Activated CD4-positive, alpha-beta T cell treated with anti-CD3 and anti-CD28 coated beads, Interleukin-2, Interleukin-4, amounts not matched to agents 100 ng/mL and 50 ng/mL, durations not matched to agents 16 hours and 8 hours (primary cell): ENCODE measurements at regions not wholly inside any gene's neighbourhood (a gene's known extent, or its start where the extent isn't known, plus 50 kb on each side); places are given as distances from the start of the nearest gene placed in this dataset.
"Not testable (repeated sequence)": the region's sequence is repeated elsewhere in the genome, so short reads cannot be mapped to it uniquely, and the experiment has no call there.

Experiments
- DNase-seq: peaks from one replicate; pipeline ENCODE4 v3.0.0-alpha.2; 2020; ENCODE audit warnings: low spot score

DNA sequence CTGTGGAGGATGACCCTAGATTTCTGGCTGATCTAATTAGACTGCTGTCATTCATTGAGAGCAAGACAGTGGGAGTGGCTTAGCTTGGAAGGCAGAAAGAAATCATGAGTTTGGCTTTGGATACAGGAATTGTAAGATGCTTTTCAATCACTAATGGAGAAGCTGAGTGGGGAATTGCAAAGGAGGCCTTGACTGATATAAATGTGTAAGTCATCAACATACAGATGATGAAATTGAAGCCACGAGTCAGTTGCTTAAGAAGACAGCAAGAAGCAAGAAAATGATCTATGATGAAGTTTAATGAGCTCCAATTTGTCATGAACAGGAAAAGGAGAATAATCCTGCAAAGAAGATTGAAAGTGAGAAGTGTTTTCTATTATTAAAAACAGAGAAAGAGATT, 136.7 kb upstream of the C1QTNF7 start:
- DNase-seq: no peak

DNA sequence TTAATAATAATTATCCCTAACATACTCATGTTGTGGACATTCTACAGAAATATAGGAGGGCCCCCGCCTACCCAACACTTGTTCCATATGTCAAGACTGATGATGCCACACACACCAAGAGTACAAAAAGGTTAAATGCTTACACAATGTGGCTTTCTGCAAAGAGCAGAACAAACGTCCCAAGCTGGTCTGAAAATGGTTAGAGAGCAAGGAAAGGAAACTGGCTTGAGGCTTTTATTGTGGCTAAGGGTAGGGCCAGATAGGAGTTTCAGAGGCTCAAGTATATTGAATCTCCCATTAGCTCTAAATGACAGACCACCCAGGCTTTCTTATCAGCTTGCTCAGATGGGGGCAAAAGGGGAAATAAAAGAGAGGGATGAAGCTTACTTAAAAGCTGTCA, 134.1 kb upstream of the C1QTNF7 start:
- DNase-seq: no peak

- DNase-seq: no peak
Observed at GRCh38 chr4:15294202-15294601, 133.6 kb upstream of the C1QTNF7 start.

GRCh38 chr4:15294832-15295231, 133.0 kb upstream of the C1QTNF7 start:
- no peak for DNase-seq

DNA sequence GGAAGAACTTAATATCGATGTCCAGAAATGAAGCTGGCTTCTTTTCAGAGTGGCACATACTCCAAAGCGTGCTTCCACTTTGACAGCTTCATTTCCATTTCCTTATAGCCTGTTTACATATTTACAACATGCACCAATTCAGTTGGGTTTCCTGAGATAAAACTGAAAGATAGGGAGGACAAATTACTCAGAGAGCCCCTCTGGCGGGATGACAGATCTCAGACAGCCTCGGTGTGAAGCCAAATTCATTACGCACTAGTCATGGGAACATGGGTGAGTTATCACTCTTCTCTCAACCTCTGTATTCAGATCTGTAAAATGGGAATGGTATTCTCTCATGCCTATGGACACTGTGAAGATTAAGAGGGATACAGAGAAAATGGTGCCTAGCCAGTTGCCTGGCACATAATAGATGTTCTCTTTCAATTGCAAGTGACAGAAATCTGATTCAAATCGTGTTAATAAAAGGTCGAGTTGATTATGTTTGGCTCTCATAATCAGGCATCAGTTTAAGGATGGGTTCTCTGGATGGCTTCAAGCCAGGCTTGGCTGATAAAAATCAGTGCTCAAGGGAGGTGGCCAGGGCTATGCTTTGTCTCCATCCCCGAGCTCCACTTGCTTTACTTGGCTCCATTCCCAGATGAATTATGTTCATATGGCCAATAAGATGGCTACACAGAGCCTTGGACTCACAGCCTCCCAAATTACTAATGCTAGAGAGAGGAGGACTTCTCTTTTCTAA, 132.2 kb upstream of the C1QTNF7 start:
- no peak for DNase-seq

DNA sequence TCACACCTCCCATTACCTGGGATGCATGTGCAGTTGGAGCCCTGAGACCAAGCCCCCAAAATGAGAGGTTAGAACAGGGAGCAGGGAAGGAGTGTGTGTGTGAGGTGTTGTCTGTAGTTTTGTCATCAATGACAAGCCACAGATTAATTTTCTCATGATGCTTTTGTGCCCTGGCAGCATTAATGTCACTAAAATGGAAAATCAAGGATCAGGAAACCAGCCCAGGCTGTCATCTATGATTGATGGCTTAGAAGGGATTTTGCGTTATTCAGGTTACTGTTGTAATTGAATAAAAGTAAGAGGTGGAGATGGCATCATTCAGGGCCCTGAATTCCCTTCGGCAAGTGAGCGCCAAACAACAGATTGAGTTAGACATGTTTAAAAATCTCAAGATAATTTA, 130.5 kb upstream of the C1QTNF7 start:
- DNase-seq: no peak

GRCh38 chr4:15299627-15300026, 128.2 kb upstream of the C1QTNF7 start:
- DNase-seq: no peak

DNA sequence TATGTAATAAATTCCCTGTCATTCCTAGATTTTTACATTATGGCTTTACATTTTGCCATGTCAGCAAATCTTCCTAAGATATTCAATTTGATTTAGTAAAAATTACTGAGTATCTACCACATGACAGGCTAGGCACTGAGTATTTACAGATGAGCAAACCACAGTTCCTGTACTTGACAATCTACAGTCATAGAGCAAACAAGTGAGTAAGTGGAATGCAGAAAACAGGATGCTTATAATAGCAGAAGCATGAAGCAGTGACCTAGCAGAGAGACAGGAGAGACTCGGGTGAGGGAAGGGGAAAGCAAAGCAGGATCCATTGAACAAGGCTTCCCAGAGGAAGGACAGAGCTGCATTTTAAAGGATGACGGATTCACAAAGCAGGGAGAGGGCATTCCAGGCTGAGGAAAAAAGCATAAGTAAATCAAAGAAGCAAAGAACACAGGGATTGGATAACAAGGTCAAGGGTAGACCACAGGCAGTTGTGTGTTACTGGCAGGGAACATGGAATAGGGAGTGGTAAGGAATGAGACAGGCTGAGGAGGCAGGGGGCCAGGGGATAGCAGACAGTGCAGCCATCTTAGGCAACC, 124.7 kb upstream of the C1QTNF7 start:
- no peak for DNase-seq

DNA sequence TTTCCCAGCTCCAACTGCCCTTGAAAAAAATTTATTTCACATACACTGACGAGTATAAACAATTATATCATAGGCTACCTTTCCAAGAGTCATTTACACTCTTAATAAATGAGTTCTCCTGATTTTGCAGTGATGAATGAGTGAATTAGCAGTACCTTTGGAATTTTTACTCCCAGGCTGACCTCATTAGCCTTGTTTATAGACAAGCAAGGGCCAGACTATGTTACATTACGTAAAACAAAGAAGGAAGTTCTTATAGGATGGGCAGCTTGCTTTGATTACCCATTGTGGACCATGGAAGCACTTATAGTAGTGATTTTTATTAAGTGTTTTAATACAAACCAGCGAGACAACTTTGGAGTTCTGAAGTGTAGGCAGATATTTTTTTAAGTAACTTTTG, 112.9 kb upstream of the C1QTNF7 start:
- DNase-seq: no peak

- no peak for DNase-seq
Observed at GRCh38 chr4:15317246-15317645, 110.6 kb upstream of the C1QTNF7 start.

- no peak for DNase-seq
Observed at GRCh38 chr4:15318621-15319348, 109.0 kb upstream of the C1QTNF7 start.

GRCh38 chr4:15320121-15320678, 107.6 kb upstream of the C1QTNF7 start:
- no peak for DNase-seq

GRCh38 chr4:15322006-15322405, 105.8 kb upstream of the C1QTNF7 start:
- no peak for DNase-seq

DNA sequence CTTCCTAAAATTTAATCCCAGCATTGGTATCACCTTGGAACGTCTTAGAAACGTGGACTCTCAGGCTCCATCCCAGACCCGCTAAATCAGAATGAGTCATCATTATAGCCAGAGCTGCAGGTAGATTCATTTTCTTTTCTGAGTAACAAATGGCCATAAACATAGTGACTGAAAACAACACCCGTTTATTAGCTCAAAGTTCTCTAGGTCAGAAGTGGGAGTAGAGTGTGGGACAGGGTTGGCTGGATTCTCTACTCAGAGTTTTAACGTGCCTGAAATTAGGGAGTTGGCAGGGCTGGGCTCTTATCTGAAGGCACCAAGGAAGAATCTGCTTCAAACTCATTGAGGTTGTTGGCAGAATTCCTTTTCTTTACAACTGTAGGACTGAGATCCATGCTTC, 101.8 kb upstream of the C1QTNF7 start:
- DNase-seq: no peak

GRCh38 chr4:15327311-15328298, 100.2 kb upstream of the C1QTNF7 start:
- no peak for DNase-seq

GRCh38 chr4:15331930-15332329, 95.9 kb upstream of the C1QTNF7 start:
- DNase-seq: no peak

DNA sequence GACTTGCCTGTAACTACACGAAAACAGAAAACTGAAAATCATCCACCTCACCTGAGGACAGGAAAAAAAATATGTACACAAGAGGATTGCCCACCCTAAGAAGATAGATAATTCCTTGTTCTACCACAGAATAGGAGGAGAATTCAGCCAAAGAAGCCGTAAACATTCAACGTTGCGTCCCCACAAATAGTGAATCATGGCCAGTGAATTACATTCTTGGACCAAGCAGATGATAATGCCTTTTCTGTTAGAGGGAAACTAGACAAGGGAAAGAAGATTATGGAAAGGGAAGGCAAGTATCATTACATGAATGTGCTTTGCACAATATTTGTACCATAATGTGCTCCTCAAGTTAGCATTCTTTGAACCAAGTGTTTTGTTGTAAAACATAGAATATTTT, 95.5 kb upstream of the C1QTNF7 start:
- no peak for DNase-seq

- DNase-seq: no peak
Observed at GRCh38 chr4:15333692-15334633, 93.9 kb upstream of the C1QTNF7 start.

GRCh38 chr4:15336410-15337167, 91.2 kb upstream of the C1QTNF7 start:
- DNase-seq: no peak

DNA sequence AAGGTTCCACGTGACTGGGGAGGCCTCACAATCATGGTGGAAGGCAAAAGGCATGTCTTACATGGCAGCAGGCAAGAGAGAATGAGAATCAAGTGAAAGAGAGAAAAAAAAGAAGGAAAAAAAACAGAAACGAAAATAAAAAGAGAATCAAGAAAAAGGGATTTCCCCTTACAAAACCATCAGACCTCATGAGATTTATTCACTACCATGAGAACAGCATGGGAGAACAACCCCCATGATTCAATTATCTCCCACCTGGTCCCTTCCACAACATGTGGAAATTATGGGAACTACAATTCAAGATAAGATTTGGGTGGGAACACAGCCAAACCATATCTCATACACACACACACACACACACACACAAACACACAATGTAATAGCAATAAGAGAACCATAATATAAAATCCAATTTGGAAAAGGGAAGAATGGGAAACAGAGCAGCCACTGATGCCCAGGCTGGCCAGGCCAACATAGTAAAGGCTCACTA, 90.6 kb upstream of the C1QTNF7 start:
- not testable (repeated sequence) for DNase-seq
